ENCODE measurements at regions not wholly inside any gene's neighbourhood (a gene's known extent, or its start where the extent isn't known, plus 50 kb on each side); places are given as distances from the start of the nearest gene placed in this dataset.

- in situ Hi-C loops (cut with HindIII; ENCODE audit: low pct_unique_long_range_greater_than_20kb, low sequenced_read_pairs), result no loop called here
- peak; percentile 79 for DNase-seq (ENCODE audit: low read depth)
Observed at GRCh38 chr5:160175438-160176218, 53.7 kb upstream of the FABP6 start.

- in situ Hi-C loops (cut with HindIII; ENCODE audit: low pct_unique_long_range_greater_than_20kb, low sequenced_read_pairs), result no loop called here
- DNase-seq (ENCODE audit: low read depth), result no peak
Observed at GRCh38 chr5:160174780-160175437, 54.4 kb upstream of the FABP6 start.

GRCh38 chr5:160174290-160174689, 55.0 kb upstream of the FABP6 start:
- in situ Hi-C loops (cut with HindIII; ENCODE audit: low pct_unique_long_range_greater_than_20kb, low sequenced_read_pairs), result no loop called here
- no peak for DNase-seq (ENCODE audit: low read depth)

GRCh38 chr5:160171666-160172065, 52.4 kb upstream of the PWWP2A start:
- no peak for DNase-seq (ENCODE audit: low read depth)
- in situ Hi-C loops (cut with HindIII; ENCODE audit: low pct_unique_long_range_greater_than_20kb, low sequenced_read_pairs), result no loop called here

- in situ Hi-C loops (cut with HindIII; ENCODE audit: low pct_unique_long_range_greater_than_20kb, low sequenced_read_pairs), result no loop called here
Observed at GRCh38 chr5:160169326-160169725, 50.1 kb upstream of the PWWP2A start.

More at GRCh38 chr5:160169326-160169725, 50.1 kb upstream of the PWWP2A start:
- no peak for DNase-seq (ENCODE audit: low read depth)
